ENCODE measurements at regions not wholly inside any gene's neighbourhood (a gene's known extent, or its start where the extent isn't known, plus 50 kb on each side); places are given as distances from the start of the nearest gene placed in this dataset.

DNA sequence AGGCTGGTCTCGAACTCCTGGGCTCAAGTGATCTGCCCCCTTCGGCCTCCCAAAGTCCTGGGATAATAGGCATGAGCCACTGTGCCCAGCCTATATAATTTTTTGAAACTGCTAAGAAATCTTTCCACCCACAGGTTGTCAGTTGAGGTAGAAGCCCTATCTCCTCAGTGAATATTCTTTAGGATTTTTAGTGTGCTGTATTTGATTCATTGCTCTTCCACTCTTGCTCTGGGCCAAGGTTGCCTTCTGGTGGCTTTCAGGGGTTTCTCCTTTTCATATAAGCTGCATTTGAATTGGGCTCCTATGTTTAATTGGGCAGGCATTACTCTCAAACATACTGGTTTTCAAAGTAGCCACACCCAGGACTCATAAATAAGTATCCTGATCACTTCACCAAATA lies 931.2 kb downstream of the GATA3 start:
- TF ChIP-seq FOXK2 (IDR thresholded peaks at IDR 0.05), result no peak
- TF ChIP-seq CTCF (IDR thresholded peaks at IDR 0.05 in 2 of 3, conservative IDR thresholded peaks at IDR 0.05 in 1 of 3; ENCODE audit: control insufficient read depth in 2 of 3, extremely low read depth in 1 of 3, insufficient read depth in 1 of 3, low read depth in 3 of 3, low read length in 3 of 3), result no peak
- TF ChIP-seq, protein P1, sequence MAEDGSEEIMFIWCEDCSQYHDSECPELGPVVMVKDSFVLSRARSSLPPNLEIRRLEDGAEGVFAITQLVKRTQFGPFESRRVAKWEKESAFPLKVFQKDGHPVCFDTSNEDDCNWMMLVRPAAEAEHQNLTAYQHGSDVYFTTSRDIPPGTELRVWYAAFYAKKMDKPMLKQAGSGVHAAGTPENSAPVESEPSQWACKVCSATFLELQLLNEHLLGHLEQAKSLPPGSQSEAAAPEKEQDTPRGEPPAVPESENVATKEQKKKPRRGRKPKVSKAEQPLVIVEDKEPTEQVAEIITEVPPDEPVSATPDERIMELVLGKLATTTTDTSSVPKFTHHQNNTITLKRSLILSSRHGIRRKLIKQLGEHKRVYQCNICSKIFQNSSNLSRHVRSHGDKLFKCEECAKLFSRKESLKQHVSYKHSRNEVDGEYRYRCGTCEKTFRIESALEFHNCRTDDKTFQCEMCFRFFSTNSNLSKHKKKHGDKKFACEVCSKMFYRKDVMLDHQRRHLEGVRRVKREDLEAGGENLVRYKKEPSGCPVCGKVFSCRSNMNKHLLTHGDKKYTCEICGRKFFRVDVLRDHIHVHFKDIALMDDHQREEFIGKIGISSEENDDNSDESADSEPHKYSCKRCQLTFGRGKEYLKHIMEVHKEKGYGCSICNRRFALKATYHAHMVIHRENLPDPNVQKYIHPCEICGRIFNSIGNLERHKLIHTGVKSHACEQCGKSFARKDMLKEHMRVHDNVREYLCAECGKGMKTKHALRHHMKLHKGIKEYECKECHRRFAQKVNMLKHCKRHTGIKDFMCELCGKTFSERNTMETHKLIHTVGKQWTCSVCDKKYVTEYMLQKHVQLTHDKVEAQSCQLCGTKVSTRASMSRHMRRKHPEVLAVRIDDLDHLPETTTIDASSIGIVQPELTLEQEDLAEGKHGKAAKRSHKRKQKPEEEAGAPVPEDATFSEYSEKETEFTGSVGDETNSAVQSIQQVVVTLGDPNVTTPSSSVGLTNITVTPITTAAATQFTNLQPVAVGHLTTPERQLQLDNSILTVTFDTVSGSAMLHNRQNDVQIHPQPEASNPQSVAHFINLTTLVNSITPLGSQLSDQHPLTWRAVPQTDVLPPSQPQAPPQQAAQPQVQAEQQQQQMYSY (CRISPR knock-in tag; IDR thresholded peaks at IDR 0.05), result no peak
- TF ChIP-seq HDAC2 (IDR thresholded peaks at IDR 0.05), result no peak
- TF ChIP-seq ZNF207 (IDR thresholded peaks at IDR 0.05; ENCODE audit: borderline replicate concordance), result no peak
- TF ChIP-seq CUX1 (IDR thresholded peaks at IDR 0.05; ENCODE audit: insufficient replicate concordance, low read depth, low read length), result no peak
- no peak for TF ChIP-seq POLR2A (IDR thresholded peaks at IDR 0.05; ENCODE audit: low read depth, low read length)
- TF ChIP-seq SP1 (IDR thresholded peaks at IDR 0.05; ENCODE audit: low read depth, low read length), result no peak
- TF ChIP-seq, protein P2, sequence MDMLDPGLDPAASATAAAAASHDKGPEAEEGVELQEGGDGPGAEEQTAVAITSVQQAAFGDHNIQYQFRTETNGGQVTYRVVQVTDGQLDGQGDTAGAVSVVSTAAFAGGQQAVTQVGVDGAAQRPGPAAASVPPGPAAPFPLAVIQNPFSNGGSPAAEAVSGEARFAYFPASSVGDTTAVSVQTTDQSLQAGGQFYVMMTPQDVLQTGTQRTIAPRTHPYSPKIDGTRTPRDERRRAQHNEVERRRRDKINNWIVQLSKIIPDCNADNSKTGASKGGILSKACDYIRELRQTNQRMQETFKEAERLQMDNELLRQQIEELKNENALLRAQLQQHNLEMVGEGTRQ (IDR thresholded peaks at IDR 0.05; ENCODE audit: borderline replicate concordance, low read depth, low read length), result no peak
- TF ChIP-seq, protein P3, sequence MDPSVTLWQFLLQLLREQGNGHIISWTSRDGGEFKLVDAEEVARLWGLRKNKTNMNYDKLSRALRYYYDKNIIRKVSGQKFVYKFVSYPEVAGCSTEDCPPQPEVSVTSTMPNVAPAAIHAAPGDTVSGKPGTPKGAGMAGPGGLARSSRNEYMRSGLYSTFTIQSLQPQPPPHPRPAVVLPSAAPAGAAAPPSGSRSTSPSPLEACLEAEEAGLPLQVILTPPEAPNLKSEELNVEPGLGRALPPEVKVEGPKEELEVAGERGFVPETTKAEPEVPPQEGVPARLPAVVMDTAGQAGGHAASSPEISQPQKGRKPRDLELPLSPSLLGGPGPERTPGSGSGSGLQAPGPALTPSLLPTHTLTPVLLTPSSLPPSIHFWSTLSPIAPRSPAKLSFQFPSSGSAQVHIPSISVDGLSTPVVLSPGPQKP (IDR thresholded peaks at IDR 0.05; ENCODE audit: low read depth, low read length), result no peak
- no peak for TF ChIP-seq ZBTB33 (IDR thresholded peaks at IDR 0.05)
- TF ChIP-seq FOS (IDR thresholded peaks at IDR 0.05; ENCODE audit: borderline replicate concordance, extremely low read depth, insufficient read length), result no peak
- TF ChIP-seq MEF2A (IDR thresholded peaks at IDR 0.05; ENCODE audit: insufficient read depth, low read depth, low read length), result no peak
